ENCODE measurements at regions not wholly inside any gene's neighbourhood (a gene's known extent, or its start where the extent isn't known, plus 50 kb on each side); places are given as distances from the start of the nearest gene placed in this dataset.

- DNase-seq = no peak
These were observed 69.6 kb upstream of the GGTA1 start for GRCh38 chr9:121569266-121569648.

GRCh38 chr9:121572581-121572980 is 72.9 kb upstream of the GGTA1 start:
- DNase-seq = no peak

GRCh38 chr9:121573717-121574485 is 74.3 kb upstream of the GGTA1 start:
- no peak for DNase-seq

- DNase-seq = no peak
These were observed 75.3 kb upstream of the GGTA1 start for GRCh38 chr9:121574774-121575519.

- DNase-seq = no peak
These were observed 75.0 kb upstream of the DAB2IP start for GRCh38 chr9:121576281-121577075.

- no peak for DNase-seq
These were observed 74.3 kb upstream of the DAB2IP start for GRCh38 chr9:121577166-121577565.

GRCh38 chr9:121577572-121577971 is 73.9 kb upstream of the DAB2IP start:
- no peak for DNase-seq

GRCh38 chr9:121581786-121582600 is 69.4 kb upstream of the DAB2IP start:
- DNase-seq = no peak

- no peak for DNase-seq
These were observed 68.8 kb upstream of the DAB2IP start for GRCh38 chr9:121582641-121583040.

GRCh38 chr9:121584421-121584820 is 67.0 kb upstream of the DAB2IP start:
- DNase-seq = no peak

- no peak for DNase-seq
These were observed 63.6 kb upstream of the DAB2IP start for GRCh38 chr9:121587863-121588262.

- DNase-seq = no peak
These were observed 61.4 kb upstream of the DAB2IP start for GRCh38 chr9:121589986-121590385.

- no peak for DNase-seq
These were observed 59.2 kb upstream of the DAB2IP start for GRCh38 chr9:121592265-121592664.

- DNase-seq = no peak
These were observed 58.4 kb upstream of the DAB2IP start for GRCh38 chr9:121593066-121593465.

GRCh38 chr9:121596515-121596914 is 54.9 kb upstream of the DAB2IP start:
- no peak for DNase-seq

- DNase-seq = no peak
These were observed 53.7 kb upstream of the DAB2IP start for GRCh38 chr9:121597698-121598166.

- DNase-seq = no peak
These were observed 53.1 kb upstream of the DAB2IP start for GRCh38 chr9:121598167-121598964.

GRCh38 chr9:121598965-121599871 is 52.2 kb upstream of the DAB2IP start:
- peak in 1 of 2 donors; percentile 15 for DNase-seq

GRCh38 chr9:121599872-121600585 is 51.4 kb upstream of the DAB2IP start:
- DNase-seq = no peak

GRCh38 chr9:121601194-121601593 is 50.2 kb upstream of the DAB2IP start:
- DNase-seq = peak; percentile 90 to 96

Data from inflammatory macrophage (primary cell).